Tibial nerve (tissue), 3 donors: ENCODE measurements at regions not wholly inside any gene's neighbourhood (a gene's known extent, or its start where the extent isn't known, plus 50 kb on each side); places are given as distances from the start of the nearest gene placed in this dataset.

Experiments used
- POLR2A ChIP-seq, 2 donors: fragments of 450-650 bp; IDR thresholded peaks; one replicate each; pipeline ENCODE4 v1.6.1; 2017; ENCODE audit warnings: antibody characterized with exemption in 2 of 2, mild to moderate bottlenecking in 2 of 2, moderate library complexity in 2 of 2
- TF ChIP-seq, protein P1 (sequence below), 5 experiments: fragments of 200-600 bp in 3 of 5; fragments of 450-650 bp in 2 of 5; sonication (generic) in 3 of 5; IDR thresholded peaks; one replicate each; pipeline ENCODE4 v1.5.1; 2016 to 2019; ENCODE audit warnings: antibody characterized with exemption in 5 of 5, mild to moderate bottlenecking in 3 of 5, moderate library complexity in 2 of 5

- TF ChIP-seq, protein P1, sequence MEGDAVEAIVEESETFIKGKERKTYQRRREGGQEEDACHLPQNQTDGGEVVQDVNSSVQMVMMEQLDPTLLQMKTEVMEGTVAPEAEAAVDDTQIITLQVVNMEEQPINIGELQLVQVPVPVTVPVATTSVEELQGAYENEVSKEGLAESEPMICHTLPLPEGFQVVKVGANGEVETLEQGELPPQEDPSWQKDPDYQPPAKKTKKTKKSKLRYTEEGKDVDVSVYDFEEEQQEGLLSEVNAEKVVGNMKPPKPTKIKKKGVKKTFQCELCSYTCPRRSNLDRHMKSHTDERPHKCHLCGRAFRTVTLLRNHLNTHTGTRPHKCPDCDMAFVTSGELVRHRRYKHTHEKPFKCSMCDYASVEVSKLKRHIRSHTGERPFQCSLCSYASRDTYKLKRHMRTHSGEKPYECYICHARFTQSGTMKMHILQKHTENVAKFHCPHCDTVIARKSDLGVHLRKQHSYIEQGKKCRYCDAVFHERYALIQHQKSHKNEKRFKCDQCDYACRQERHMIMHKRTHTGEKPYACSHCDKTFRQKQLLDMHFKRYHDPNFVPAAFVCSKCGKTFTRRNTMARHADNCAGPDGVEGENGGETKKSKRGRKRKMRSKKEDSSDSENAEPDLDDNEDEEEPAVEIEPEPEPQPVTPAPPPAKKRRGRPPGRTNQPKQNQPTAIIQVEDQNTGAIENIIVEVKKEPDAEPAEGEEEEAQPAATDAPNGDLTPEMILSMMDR (IDR thresholded peaks at IDR 0.05) = no peak
- TF ChIP-seq POLR2A (IDR thresholded peaks at IDR 0.05) = no peak
Measured at GRCh38 chr21:34202553-34203372, 129.4 kb downstream of the MRPS6 start.
